Renal pelvis (tissue), 1 donor: ENCODE measurements at regions not wholly inside any gene's neighbourhood (a gene's known extent, or its start where the extent isn't known, plus 50 kb on each side); places are given as distances from the start of the nearest gene placed in this dataset.

Experiments
- DNase-seq: peaks from one replicate; pipeline ENCODE4 v3.0.0-alpha.2; 2013

DNA sequence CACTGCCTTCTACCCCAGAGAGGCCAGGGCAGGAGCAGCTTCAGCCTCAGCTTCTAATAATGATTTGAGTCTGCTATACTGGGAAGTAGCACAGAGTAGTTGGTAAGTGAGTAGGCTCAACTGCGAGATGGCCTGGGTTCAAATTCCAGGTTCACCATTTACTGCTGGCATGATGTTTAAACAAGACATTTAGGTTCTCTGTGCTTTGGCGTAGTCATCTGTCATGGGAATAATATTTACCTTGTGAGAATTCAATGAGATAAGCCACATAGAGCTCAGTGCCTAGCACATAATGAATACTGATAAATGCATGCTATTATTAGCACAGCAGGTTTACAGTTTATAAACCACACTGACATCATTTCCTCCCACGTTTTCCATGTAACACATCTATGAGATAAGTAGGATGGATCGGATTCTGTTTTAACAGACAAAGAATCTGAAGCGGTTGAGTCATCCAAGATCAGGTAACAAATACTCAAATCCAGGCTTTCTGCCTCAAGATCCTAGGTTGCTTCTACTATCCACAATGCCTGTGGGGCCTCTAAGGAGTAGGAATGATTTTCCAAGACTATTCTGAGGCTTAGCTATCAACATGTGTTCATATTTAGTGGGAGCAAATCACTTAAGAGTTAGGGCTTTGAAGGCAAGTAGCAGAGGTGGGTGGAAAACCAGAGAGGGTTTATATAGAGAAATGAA is 72.9 kb upstream of the DTNBP1 start:
- peak; percentile 30 for DNase-seq

DNA sequence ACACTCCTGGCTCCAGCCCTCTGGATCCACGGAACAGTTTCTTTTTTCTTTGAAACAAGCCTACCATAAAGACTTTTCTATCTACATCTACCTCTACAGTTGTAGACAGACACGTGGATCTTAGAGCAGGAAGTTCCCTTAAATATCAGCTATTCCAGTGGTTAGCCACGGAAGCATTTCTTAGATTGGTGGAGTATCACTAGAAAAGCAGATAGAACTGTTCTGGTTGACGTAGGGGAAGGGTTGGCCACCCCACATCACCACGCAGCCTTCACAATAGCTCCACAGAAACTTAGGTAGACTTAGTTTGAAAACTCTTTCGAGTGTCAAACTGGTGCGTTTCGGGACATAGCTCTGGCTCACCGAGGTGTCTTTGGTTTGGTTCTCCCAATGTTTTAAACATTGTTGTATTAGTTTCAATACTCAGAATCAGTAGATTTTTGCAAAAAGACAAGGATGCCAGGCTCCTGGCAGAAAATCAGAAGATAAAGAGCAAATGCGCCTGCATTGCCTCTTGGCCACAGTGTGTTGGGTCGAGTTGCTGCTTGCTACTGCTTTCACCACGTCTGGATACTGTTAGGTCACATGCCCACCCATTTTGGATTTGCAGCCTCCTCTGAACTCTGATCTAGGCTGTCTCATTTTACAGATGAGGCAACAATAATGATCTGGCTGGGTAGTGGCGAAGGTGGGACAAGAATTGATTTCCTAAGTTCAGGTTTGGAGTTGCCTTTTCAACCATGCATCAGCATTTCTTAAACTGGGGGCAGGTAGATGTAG is 71.5 kb upstream of the DTNBP1 start:
- DNase-seq = no peak

DNA sequence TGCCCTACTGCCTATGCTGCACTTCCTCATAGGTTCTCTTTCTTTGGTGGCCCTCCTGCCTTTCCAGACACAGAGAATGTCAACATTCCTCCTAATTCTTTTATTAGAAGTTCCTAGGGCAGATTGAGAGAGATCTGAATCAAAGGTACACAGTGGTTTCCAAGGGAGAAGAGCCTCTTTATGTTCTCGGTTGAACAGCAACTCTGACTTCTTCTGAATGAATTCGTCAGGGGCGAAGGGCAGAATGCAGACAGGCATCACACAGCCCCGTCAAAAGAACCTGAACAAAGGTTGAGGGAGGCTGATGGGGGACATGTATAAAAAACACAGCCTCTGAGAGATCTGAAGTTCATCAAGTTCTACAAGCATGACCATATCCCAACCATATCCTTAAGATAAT is 68.1 kb upstream of the DTNBP1 start:
- no peak for DNase-seq

DNA sequence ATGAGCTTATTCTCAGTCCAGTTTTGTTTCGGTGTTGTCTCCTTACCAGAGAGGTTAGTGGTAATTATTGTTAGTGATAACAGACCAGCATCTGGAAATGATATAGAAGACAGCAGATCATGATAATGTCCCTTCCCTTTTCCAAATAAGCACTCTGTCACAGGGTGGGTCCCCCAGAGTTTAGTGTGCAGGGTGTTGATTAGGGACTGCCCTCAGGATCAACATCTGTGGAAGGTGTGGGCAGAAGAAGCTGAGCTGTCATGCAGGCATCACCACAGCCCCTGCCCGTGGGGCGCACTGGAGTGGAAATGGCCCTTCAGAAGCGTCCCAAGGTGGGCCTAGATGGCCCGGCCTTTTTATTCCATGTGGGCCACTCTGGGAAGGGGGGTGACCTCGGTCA is 67.6 kb upstream of the DTNBP1 start:
- DNase-seq = no peak

DNA sequence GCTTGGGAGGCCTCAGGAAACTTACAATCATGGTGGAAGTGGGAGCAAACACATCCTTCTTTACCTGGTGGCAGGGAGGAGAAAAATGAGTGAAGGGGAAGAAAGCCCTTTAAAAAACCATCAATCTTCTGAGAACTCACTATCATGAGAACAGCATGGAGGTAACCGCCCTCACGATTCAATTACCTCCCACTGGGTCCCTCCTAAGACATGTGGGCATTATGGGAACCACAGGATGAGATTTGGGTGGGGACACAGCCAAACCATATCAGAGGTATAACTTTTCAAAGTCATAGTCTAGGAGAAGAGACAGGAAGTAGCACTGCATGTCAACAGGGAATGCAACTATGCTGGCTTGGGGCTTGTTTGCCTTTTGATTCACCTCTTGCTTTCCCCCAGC is 59.9 kb upstream of the DTNBP1 start:
- no peak for DNase-seq

DNA sequence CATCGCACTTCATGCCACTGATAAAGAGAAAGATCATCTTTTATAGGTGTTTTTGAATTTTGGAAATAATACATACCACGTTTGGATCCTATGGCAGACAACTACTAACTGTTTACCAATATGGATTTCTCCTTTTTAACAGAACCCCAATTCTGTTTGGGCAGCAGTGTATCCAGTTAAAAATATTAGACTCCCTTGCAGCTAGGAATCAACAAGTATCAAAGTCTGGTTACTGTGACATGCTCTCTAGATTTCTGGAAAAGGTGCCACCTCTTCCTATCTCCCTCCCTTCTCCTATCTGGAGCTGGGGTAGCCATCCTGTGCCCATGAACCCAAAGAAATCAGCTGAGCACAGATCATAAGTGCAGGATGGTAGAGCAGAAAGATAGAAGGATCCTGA is 54.1 kb upstream of the DTNBP1 start:
- no peak for DNase-seq

DNA sequence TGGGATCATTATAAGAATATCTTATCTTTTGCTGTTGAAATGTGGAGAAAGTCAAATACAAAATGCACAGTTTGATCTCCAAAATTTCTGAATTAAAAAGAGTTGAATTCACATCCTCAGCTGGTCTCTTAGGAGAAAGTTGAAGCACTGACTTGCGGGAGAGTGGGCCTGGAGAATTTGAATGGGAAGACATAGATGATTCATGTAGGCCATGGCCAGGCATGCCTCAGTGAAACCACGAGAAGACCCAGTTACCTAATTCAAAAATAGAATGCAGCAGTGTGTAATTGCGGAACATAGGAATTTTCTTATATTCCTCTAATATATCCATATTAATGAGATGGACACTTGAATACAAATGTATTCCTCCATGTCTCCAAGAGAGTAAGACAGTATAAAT is 53.0 kb upstream of the DTNBP1 start:
- no peak for DNase-seq

DNA sequence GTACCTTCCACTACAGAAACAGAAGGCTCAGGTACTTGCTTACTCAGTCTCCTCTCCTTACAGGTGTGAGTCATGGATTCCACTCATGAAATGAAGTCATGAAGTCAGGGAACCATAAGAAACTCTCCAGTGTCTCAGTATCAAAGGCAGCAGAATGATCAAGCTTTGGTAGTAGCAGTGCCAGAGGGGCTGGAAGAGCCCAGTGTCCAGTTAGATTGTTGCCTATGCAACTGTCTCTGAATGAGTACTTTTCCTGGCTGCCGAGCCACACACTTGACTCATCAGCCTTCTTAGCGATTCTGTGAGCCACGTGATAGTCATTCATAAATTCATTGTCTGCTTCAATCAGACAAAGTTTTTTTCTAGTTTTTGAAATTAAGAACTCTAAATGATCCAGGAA is 52.2 kb upstream of the DTNBP1 start:
- DNase-seq = no peak

DNA sequence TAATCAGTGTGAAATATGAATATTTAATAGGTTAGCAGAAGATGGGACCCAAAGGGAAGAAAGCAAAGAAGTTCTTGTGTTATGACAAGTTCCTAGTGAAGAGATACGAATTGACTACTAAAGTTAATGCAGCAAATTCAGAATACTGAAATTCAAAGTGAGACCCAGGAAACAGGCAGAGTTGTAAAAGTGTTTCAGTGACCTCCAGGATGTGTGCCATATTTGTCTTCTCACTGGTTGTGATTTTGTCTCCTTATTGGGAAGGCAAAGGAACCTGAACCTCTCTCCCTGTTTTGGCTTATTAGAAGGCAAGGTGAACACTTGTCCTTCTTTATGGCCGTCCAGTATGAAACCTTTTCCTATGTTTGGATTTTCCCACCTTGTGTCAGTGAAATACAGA is 51.8 kb upstream of the DTNBP1 start:
- no peak for DNase-seq

DNA sequence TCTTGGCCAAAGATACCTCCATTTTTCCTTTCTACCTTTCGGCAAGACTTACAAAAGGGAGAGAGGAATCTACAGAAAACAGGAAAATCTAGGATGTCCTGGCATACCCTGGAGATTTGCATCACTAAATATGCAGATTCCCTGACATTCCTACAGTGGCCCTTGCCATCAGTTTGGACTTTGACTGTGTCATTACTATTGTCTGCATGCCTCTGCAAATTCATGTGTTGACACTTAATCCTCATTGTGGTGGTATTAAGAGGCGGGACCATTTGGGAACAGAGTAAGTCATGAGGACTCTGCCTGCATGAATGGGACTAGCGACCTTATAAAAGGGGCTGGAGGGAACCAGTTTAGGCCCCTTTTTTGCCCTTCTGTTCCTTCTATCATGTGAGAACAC is 50.5 kb upstream of the DTNBP1 start:
- DNase-seq = no peak

DNA sequence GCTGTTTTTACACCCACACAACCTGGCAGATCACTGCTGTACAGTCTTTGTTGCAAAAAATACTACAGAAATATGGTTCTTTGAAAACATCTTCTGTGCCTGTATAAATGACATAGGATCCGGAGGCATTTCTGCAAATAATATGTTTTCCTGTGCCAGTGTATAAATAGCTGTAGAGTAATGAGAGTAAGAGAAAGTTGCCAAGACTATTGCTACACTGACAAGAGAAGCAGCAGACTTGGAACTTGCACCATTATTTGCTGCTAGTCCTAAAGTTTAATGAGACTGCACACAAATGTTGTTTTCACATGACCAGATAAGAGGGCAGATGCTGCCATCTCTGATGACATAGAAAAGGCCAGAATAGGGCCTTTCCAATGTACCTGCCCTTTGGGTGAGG is 50.0 kb upstream of the DTNBP1 start:
- DNase-seq = no peak
